ENCODE measurements at regions not wholly inside any gene's neighbourhood (a gene's known extent, or its start where the extent isn't known, plus 50 kb on each side); places are given as distances from the start of the nearest gene placed in this dataset.

DNA sequence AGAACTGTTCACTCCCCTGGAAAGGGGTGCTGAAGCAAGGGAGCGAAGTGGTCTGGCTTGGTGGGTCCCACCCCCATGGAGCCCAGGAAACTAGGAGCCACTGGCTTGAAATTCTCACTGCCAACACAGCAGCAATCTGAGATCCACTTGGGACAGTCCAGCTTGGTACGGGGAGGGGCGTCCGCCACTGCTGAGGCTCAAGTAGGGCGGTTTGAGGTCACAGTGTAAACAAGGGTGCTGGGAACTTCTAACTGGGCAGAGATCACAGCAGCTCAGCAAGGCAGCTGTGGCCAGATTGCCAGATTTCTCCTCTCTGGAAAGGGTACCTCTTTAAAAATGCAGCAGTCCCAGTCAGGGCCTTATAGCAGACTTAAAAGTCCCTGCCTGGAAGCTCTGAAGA is 53.9 kb upstream of the GALNTL6 start:
- no peak for DNase-seq (ENCODE audit: low read depth)

DNA sequence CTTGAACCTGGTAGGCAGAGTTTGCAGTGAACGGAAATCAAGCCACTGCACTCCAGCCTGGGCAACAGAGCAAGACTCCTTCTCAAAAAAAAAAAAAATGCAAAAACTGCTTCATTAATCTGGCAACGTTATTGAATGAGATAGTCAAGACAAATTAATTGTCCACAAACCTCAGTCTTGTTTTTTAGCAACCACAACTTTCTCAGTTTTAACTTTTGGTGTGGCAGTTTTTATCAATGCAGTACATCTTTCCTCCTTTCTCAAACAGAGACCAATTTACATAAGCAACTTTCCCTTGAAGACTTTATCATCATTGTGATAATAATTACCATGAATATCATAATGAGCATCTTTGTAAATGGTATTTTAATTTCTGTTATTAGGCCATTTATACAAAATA is 61.7 kb upstream of the GALNTL6 start:
- no peak for DNase-seq (ENCODE audit: low read depth)

DNA sequence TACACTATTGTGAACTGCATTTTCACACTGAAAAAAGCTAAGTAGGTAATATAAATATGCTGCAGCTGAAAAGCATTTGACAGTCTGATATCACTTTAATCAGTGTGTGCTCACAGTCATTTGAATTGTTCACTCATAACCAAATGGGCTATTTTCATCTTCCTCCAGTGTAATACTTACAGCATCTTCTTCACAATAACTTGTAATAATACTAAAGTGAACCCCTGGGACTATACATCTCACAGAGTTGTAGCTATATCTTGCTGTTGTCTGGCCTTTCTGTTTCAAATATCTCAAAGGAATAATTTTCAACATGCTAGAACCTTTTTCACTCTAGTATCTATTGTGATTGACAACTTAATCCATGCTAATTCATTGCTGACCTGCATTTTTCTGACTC is 66.8 kb upstream of the GALNTL6 start:
- DNase-seq (ENCODE audit: low read depth) = no peak

DNA sequence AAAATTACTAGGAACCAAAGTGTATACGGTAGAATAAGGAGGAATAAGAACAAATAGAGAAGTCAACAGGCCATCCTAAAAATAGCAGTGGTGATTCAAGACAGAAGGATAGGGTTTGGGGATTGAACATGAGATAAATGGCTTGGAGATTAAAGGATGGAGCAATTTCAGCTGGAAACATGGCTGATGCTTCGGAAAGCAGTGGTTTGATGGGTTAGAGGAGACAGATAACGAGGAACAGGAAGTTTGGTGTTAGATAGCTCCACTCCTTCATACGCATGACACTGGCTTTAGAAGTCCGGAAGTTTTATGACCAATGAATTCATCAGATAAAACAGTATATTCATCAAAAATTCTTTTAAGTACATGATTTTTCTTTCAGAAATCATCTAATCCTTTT is 70.8 kb upstream of the GALNTL6 start:
- no peak for DNase-seq (ENCODE audit: low read depth)

DNA sequence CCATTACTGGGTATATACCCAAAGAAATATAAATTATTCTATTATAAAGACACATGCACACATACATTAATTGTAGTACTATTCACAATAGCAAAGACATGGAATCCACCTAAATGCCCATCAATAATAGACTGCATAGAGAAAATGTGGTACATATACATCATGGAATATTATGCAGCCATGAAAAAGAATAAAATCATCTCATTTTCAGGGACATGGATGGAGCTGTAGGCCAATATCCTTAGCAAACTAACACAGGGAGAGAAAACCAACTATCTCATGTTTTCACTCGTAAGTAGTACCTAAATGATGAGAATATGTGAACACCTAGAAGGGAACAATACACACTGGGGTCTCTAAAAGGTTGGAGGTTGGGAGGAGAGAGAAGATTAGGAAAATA is 86.0 kb upstream of the GALNTL6 start:
- DNase-seq (ENCODE audit: low read depth) = no peak

DNA sequence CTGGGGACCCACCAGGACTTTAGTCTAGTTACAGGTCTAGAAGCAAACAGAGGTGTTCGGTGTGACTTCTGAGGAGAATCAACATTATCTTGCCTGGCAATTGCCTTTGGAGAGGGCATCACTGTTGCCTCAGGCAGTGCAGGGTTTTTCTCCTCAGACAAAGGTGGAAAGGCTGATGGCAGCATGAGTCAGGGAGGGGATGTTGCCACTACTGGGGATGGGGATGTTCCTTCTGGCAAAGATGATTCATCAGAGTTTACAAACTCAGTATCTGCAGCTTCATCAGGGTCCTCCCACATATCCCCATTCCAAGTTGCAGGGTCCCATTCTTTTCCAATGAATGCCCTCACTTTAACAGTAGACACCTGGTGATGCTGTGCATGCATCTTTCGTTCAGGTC is 91.3 kb upstream of the GALNTL6 start:
- no peak for DNase-seq (ENCODE audit: low read depth)

DNA sequence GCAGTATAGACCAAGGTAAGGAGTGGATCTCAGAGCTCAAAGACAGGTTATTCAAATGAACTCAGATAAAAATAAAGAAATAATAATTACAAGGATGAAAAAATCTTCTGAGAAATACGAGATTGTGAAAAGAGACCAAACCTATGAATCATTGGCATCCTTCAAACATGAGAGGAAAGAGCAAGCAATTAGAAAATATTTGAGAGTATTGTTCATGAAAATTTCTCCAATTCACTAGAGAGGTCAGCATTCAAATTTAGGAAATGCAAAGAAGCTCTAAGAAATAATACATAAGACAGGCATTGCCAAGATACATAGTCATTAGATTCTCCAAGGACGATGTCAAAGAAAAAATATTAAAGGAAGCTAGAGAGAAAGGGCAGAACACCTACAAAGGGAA is 93.5 kb upstream of the GALNTL6 start:
- DNase-seq (ENCODE audit: low read depth) = no peak

DNA sequence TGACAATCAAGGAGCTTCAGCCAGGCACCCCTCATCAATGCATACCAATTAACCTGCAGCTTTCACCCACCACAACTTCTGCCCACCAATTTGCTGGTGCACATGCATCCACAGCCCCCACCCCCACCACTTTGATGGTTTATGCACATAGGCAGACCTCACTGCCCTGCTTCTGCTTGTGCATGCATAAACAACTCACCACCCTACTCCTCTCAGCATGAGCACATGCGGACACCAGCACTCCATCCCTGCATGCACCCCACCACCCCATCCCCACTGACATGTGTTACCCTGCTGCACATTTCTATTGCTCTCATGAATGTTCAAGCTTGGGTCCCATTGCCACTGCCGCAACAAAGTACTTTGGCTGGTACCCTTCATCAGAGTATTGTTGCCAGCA is 94.5 kb upstream of the GALNTL6 start:
- DNase-seq (ENCODE audit: low read depth) = no peak

DNA sequence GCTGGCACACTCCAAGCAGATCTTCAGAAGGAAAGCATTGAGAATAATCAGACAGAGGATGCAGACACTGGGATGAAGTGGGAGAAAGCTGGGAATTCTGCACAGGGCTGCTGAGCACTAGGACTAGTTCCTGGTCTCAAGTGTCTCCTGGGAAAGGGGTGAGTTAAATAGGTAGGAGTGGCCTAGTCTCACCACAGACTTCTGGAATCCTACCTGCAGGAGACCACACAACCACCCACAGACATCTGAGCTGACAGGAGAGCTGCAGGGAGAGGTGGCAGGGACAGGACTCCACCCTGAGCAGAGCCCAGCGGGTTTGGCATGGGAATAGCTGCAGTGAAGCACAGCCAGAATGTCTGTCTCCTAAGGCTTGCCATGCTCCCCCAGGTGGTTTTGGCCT is 95.1 kb upstream of the GALNTL6 start:
- no peak for DNase-seq (ENCODE audit: low read depth)

DNA sequence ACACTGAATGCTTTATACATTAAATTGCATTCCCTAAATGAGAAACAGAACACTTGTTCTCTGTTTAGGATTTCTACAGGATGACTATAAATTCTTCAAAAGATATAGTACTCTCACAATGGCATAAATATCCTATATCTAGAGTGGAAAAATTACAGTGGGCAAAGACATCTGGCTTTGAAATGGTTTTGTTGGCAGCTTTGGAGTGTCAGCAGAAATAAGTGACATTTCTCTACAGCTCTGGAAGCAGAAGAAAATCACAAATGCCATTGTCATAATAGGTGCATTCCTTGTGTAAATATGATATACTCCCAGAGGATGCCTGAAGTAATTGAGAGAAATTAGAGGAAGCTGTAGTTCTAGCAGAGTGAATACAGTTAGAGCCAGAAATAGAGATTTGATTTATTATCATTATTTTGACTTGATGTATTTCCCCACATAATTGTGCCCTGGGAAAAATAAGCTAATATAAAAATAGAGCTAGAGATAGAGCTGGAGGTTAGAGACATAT is 95.9 kb upstream of the GALNTL6 start:
- DNase-seq (ENCODE audit: low read depth) = no peak

DNA sequence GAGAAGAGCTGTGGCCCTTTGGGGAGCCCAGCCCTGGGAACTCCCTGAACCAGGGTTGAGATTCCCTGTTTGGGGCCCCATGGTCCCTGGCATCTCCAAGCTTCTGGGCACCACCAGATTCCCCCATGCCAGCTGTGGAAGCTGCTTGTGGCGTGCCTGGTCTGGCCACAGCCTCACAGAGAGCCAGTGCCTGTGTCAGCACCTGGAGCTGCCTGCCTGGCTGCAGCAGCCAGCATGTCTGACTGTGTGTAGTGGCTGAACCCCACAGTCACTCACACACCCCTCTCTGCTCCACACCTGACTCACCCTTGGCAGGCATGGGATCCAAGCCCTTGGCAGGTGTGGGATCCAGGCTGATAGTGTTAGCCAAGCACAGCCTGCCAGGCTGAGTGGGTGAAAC is 97.2 kb upstream of the GALNTL6 start:
- DNase-seq (ENCODE audit: low read depth) = no peak

DNA sequence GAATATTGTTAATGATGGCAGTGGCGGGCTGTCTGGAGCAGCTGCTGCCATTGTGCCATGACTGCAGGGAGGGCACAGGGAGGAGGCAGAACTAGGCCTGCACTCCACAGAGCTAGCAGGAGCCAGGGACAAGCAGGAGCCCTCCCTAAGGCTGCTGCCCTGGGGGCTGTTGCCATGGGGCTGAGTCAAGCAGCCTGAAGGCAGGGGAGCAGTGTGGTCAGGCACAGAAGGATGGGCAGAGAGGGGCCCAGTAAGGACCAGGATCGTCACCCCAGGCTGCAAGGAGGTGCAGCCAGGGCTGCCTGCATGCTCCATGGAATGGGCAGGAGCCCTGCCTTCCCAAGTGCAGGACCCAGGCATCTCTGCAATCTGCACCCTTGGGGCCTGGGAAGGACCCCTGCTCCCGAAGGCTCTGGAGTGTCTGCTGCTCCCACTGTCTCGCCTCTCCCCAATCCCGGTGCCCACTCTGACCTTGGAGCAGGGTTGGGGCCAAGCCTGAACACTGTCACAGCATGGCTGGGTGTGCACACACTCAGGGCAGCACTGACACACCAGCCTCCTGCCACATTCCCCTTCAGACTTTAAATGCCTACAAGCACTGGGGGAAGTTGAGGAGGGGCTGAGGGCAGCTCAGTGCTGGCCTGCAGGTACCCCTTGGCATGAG is 98.3 kb upstream of the GALNTL6 start:
- no peak for DNase-seq (ENCODE audit: low read depth)

DNA sequence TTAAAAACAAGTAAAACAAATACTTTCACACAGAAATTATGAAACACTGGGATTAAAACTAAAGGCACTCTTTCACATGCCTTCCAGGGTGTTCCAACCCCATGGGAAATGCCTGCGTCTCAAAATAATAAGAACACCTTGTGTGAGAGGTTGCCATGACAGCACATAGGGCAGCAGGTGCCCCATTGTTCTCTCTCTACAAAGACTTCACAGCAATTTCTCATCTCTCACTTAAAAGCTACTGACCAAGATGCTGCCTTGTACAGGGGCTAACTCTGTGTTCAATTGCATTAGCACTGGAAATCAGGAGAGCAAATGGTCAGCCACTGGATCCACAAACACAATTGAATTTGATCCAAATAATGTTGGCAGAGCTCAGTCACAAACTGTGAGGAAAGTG is 102.5 kb upstream of the GALNTL6 start:
- DNase-seq (ENCODE audit: low read depth) = no peak

DNA sequence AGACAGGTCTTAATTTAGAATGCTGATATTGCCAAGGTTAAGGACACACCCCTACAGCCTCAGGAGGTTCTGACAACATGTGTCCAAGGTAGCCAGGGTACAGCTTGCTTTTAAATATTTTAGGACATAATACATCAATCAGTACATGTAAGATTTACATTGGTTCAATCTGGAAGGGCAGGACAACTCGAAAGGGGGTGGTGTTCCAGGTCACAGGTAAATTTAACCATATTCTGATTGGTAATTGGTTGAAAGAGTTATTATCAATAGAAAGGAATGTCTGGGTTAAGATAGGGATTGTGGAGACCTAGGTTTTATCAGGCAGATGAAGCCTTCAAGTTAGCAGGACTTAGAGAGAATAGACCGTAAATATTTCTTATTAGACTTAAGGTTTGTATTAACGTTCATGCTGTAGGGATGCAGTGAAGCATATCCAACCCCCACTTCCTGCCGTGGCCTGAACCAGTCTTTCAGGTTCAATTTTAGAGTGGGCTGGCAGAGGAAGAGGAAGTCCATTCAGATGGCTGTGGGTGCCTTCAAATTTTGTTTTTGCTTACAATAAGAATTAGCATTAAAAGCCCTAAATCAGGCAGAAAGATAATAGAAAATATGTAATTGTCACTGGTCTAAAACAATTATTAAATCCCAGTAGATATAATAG is 136.5 kb upstream of the GALNTL6 start:
- DNase-seq (ENCODE audit: low read depth) = no peak

DNA sequence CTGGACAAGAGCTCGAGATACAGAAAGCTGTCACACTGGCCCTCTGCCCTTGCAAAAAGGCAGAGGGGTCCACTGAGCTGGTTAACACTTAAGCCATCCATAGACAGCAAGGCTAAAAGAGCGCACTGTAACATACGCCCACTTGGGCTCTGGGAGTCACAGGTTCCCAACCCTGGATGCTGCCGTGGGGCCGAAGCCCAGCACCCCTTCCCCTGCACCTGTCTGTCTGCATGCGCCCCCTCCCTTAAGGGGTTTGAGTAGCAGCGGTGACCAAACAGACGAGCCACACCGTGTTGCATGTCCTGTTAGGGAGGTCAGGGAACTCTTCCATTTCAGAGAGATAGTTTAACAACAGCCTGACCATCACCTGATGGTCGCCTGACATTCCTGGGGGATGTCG is 138.4 kb upstream of the GALNTL6 start:
- DNase-seq (ENCODE audit: low read depth) = no peak

DNA sequence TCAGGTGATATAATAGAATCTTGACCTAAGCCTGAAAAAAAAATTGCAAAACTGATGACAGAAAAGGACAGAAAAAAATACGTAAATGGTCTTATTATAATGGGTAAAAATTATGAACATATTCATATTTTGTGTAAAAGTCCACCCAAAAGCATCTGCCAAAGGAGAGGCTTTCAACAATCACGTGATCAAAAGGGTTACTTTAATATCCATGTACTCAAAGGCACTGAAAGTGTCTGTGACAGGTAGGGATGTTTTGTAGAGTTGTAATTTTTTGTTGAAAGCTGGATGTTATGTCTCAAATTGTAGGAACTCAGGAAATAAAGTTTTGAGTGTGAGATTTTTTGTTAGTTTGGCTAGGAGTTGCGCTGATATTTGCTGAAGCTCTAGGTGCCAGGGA is 144.8 kb upstream of the GALNTL6 start:
- no peak for DNase-seq (ENCODE audit: low read depth)

DNA sequence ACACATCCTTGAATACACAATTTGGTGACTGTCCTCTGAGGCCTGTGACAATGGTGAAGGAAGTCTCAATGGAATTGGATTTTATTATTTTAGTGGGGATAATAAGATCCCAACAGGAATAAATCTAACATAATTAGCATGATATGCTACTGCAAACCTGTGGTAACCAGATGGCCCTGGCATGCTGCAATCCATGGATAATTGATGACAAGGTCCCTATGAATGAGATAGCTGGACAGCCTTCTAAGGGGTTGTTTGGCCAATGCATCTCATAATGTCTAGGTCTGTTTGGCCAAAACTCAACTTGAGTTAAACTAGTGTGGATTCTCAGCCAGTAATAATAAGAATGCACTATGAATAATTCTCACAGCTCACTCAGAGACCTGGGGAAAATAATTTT is 145.3 kb upstream of the GALNTL6 start:
- DNase-seq (ENCODE audit: low read depth) = no peak

DNA sequence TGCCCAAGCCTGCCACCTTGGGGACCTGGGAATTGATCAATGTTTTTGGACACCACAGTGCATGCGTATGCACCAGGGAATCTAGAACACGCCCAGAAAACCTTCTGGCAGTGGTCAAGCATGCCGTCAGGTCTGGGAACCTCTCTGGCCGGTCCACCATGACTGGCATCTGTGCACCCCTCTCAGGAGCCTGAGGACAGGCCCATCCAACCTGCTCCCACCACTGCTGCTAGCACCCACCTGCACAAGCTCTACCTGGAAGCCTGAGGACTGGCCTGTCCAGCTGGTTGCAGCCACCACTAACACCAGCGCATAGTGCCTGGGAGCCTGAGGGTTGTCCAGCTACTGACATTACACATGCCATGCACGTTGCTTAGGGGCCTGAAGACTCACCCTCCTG is 162.1 kb upstream of the GALNTL6 start:
- DNase-seq (ENCODE audit: low read depth) = no peak

DNA sequence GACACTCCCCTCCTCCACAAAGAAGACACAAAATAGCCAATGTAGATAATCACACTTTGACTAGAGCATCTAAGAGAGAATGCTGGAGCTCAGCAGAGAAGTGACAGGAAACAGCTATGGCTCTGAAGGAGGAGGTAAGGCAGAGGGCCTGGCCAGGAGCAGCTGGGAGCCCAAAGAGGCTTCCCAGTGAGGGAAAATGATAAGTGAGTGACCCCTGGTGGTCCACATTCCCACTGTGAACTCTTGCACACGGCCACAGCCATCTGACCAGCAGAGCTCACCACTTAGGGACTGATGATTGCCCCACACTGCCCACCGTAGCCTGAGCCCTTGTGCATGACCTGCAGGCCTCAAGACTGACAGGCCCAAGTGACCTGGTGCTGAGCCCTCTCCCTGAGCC is 162.7 kb upstream of the GALNTL6 start:
- no peak for DNase-seq (ENCODE audit: low read depth)

DNA sequence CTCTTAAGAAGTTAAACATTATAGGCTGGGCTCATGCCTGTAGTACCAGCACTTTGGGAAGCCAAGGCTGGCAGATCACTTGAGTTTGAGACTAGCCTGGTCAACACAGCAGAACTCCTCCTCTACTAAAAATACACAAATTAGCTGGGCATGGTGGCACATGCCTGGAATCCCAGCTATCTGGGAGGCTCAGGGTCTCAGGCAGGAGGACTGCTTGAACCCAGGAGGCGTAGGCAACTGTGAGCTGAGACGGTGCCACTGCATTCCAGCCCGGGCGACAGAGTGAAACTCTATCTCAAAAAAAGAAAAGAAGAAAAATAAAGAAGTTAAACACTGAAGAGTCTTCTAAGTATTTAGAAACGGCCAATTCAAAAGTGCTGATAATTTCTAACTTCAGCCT is 164.3 kb upstream of the GALNTL6 start:
- no peak for DNase-seq (ENCODE audit: low read depth)

DNA sequence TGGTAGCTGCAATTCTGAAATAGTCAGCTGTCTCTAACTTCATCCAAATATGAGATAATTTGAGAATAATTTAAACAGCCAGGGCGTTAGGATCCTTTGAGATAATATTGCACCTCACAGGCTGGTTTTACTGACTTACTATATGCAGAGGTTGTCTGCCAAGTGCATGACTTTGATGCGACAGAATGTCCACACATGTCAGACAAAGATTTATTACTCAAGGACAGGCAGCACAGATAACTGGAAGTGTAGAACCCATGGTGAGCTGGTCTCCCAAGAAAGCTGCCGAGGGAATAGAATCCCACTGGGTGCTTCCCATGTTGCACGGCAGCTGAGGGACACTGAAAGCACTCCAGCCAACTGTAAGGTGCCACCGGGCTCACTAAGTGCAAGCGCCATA is 166.2 kb upstream of the GALNTL6 start:
- no peak for DNase-seq (ENCODE audit: low read depth)

DNA sequence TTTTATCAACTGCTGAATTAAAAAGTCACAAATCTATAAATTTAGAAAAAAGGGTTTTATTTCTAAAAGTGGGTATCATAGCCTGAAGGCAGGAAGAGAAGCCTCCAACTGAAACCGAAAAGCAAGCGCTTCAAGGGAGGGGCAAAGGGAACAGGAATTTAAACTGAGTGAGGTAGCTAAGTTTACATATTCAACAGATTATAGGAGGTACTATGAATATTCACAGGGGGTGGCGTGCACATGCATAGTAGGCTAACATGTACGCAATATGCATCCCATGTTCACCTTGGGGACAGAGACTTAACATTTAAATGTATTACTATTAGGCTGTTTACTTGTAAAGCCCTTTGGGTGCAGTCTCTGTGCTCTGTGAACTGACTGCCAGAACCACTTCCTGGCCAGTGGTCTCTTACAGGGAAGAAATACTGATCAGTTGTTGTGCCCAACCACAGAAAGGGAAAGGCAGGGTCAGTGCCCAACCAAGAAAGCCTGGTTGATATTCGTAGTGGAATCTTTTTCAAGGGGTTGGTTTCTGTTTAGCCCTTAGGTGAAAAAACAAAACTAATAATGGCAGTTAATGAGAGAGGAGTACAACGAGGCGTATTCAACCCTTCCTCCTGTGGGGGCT is 168.7 kb upstream of the GALNTL6 start:
- DNase-seq (ENCODE audit: low read depth) = no peak

DNA sequence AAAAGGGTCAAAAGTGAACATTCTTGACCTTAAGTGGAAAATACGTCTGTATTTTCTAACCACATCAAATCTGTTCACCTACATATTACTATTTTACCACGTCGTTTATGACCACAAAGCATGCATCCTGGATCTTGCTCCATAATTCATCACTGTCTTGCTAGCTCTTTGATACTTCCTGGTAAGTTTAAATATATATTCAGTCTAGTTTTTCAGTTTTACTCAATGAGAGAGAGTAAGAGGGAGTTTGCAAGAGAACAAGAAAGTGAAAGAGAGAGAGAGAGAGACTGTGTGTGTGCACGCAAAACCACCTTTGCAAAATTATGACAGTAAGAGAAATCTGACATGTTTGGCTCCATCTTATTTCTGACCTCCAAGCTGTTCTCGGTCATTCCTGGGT is 173.7 kb upstream of the GALNTL6 start:
- DNase-seq (ENCODE audit: low read depth) = no peak

Data from M059J (cell line).